ENCODE measurements at regions not wholly inside any gene's neighbourhood (a gene's known extent, or its start where the extent isn't known, plus 50 kb on each side); places are given as distances from the start of the nearest gene placed in this dataset.

DNA sequence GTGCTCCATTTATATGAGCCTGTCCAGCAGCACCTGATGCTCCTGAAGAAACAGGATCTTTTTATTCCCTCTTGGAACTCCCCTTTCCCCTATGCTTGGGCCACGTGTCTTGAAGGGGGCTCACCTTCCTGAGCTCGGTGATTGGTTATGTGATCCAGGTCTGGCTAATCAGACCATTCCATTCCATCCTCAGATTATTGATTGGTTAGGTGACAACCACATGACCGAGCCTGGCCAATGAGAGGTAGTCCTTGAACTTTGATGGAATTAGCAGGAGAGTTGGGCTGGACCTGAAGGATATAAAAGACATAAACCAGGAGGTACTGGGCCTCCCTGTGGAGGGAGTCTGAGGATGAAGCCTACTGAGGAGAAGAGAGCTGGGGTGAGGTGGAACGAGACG, 216.6 kb upstream of the LHX5 start:
- Histone ChIP-seq H2AK5ac (ENCODE audit: insufficient read length, low read length) (no peak overlapping the region), H4K91ac (ENCODE audit: insufficient read length, low read depth, low read length) (no peak overlapping the region), H2BK20ac (ENCODE audit: low read depth, low read length, poor library complexity, severe bottlenecking) (no peak overlapping the region), H3K27me3 (ENCODE audit: insufficient read depth, low read length) (no peaks in the 10 kb centered on the region), H3K23ac (ENCODE audit: insufficient read length, low read depth, low read length) (no peak overlapping the region), H3K18ac (ENCODE audit: insufficient read length, low read depth, low read length) (no peak overlapping the region), H3K14ac (ENCODE audit: insufficient read depth, low read length) (no peak overlapping the region), H2BK15ac (ENCODE audit: low read depth, low read length) (no peak overlapping the region), H3K79me1 (ENCODE audit: insufficient read depth, low read depth, low read length, poor library complexity, severe bottlenecking) (no peaks in the 10 kb centered on the region), H3K4me2 (ENCODE audit: insufficient read depth, insufficient read length, low read length) (no peak overlapping the region), H4K20me1 (ENCODE audit: control insufficient read depth, insufficient read depth, insufficient read length) (no peaks in the 10 kb centered on the region), H2AFZ (ENCODE audit: low read length) (no peak overlapping the region), H2BK12ac (ENCODE audit: insufficient read length, low read depth, low read length) (no peak overlapping the region), H3K9ac (ENCODE audit: extremely low read depth, insufficient read length, low read length) (no peak overlapping the region), H3T11ph (ENCODE audit: low read length) (no peak overlapping the region), H4K5ac (ENCODE audit: insufficient read length, low read depth, low read length) (no peak overlapping the region), H3K27ac (ENCODE audit: insufficient read length, low read depth, low read length) (no peak overlapping the region), H3K4ac (ENCODE audit: low read depth, low read length) (no peak overlapping the region), H3K79me2 (ENCODE audit: insufficient read depth, low read length) (no peaks in the 10 kb centered on the region), H3K56ac (ENCODE audit: insufficient read length, low read depth, low read length) (no peak overlapping the region), H3K4me1 (ENCODE audit: insufficient read depth, low read length) (no peaks in the 10 kb centered on the region), H4K8ac (replicated peaks; ENCODE audit: insufficient read length, low read depth, low read length) (no peak overlapping the region), H2BK120ac (ENCODE audit: low read depth, low read length, poor library complexity, severe bottlenecking) (no peak overlapping the region), H2BK5ac (ENCODE audit: insufficient read length, low read length) (no peak overlapping the region), H3K9me3 (ENCODE audit: control insufficient read depth, low read depth, low read length) (no peaks in the 10 kb centered on the region), H3K23me2 (ENCODE audit: insufficient read length, low read depth, low read length, poor library complexity, severe bottlenecking) (no peaks in the 10 kb centered on the region)
- no peak overlapping the region for H3K27ac Mint-ChIP-seq
- no peak for DNase-seq
- peaks cover 0 to 3% of the 10 kb centered on the region in 2 experiments; a peak in 2 of 4 replicates for H3K4me1 Mint-ChIP-seq
- H3K9me3 Mint-ChIP-seq: no peaks in the 10 kb centered on the region; a peak in 1 of 5 replicates
- no peak overlapping the region for H3K4me3 Mint-ChIP-seq
- peaks cover 16% of the 10 kb centered on the region for H3K27me3 Mint-ChIP-seq (ENCODE audit: low read depth)
- TF ChIP-seq, protein P1, sequence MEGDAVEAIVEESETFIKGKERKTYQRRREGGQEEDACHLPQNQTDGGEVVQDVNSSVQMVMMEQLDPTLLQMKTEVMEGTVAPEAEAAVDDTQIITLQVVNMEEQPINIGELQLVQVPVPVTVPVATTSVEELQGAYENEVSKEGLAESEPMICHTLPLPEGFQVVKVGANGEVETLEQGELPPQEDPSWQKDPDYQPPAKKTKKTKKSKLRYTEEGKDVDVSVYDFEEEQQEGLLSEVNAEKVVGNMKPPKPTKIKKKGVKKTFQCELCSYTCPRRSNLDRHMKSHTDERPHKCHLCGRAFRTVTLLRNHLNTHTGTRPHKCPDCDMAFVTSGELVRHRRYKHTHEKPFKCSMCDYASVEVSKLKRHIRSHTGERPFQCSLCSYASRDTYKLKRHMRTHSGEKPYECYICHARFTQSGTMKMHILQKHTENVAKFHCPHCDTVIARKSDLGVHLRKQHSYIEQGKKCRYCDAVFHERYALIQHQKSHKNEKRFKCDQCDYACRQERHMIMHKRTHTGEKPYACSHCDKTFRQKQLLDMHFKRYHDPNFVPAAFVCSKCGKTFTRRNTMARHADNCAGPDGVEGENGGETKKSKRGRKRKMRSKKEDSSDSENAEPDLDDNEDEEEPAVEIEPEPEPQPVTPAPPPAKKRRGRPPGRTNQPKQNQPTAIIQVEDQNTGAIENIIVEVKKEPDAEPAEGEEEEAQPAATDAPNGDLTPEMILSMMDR (conservative IDR thresholded peaks at IDR 0.05): no peak
- no peaks in the 10 kb centered on the region for H3K36me3 Mint-ChIP-seq (ENCODE audit: insufficient read depth in 1 of 3, low read depth in 3 of 3)
- WGBS (ENCODE audit: extremely low coverage, insufficient read length, low lambda C conversion rate): no CpG with 5 or more reads among the region's 5 CpGs

Data from H9 (cell line).